ENCODE measurements at regions not wholly inside any gene's neighbourhood (a gene's known extent, or its start where the extent isn't known, plus 50 kb on each side); places are given as distances from the start of the nearest gene placed in this dataset.

DNA sequence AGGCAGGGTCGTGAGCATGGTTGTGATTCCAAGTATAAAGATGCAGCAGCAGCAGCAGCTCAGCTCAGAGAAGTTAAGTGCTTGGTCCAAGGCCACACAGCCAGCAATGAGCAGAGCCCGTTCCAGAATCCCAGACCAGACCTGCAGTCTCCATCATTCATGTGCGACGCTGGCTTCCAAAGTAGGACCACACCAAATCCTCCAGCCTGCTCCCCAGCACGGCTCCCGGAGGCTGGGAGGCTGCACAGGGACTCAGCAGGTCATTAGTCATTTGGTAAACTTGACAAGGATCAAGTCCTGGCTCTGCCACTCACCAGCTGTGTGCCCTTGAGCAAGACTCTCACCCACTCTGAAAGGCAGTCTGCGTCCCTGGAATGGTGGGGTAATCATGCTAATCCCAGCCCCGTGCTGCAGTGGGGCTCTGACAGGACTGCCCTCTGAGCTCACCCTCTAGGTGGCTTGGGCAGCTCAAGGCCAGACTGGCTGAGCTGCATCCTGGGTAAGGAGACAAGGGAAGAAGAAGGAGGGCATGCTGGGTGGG is 95.1 kb upstream of the TMEM132E start:
- TF ChIP-seq, protein P1, sequence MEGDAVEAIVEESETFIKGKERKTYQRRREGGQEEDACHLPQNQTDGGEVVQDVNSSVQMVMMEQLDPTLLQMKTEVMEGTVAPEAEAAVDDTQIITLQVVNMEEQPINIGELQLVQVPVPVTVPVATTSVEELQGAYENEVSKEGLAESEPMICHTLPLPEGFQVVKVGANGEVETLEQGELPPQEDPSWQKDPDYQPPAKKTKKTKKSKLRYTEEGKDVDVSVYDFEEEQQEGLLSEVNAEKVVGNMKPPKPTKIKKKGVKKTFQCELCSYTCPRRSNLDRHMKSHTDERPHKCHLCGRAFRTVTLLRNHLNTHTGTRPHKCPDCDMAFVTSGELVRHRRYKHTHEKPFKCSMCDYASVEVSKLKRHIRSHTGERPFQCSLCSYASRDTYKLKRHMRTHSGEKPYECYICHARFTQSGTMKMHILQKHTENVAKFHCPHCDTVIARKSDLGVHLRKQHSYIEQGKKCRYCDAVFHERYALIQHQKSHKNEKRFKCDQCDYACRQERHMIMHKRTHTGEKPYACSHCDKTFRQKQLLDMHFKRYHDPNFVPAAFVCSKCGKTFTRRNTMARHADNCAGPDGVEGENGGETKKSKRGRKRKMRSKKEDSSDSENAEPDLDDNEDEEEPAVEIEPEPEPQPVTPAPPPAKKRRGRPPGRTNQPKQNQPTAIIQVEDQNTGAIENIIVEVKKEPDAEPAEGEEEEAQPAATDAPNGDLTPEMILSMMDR (IDR thresholded peaks at IDR 0.05): no peak
- TF ChIP-seq POLR2A (IDR thresholded peaks at IDR 0.05): no peak
